ENCODE measurements at regions not wholly inside any gene's neighbourhood (a gene's known extent, or its start where the extent isn't known, plus 50 kb on each side); places are given as distances from the start of the nearest gene placed in this dataset.

DNA sequence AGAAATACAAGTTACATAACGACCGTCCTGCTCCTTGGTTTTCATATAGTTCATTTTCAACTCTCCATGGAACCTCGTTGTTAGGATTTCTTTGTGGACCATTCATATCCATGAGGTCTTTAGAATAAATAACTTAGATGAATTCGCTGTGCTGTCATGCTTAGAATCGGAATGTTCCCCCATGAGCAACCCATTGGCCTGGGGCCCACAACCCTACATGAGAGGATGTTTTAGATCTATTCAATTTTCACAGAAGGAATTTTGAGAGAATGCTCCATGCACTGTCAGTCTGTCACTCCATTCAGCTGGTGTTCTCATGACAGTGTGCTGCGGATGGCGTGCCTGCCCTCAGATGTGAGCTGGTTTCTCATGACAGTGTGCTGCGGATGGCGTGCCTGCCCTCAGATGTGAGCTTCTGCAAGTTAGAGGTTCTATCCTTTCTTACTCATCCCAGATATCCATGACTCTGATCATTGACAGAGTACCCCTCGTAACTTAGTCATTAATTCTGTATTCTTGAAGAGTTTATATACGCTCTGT, 1193.1 kb downstream of the EFNB2 start:
- H4K5ac ChIP-seq (ENCODE audit: insufficient read length, low read depth, low read length): no peak overlapping the region
- no peak overlapping the region for H3K27ac ChIP-seq (ENCODE audit: low read depth, low read length)
- peak overlapping the region; percentile 63; the same call in 1 of the 2 replicates for H4K8ac ChIP-seq (ENCODE audit: extremely low read depth, insufficient read depth, low read length)
- no peak overlapping the region for H3K23ac ChIP-seq (ENCODE audit: insufficient read length)
- H2AFZ ChIP-seq (ENCODE audit: low read length): no peak overlapping the region
- H3K79me2 ChIP-seq (ENCODE audit: control insufficient read depth in 1 of 2, insufficient read depth in 2 of 2, low read length in 2 of 2): no peaks in the 10 kb centered on the region
- no peak overlapping the region for H4K91ac ChIP-seq (replicated peaks; ENCODE audit: insufficient read length, low read length)
- H3K4me3 ChIP-seq (ENCODE audit: extremely low read depth in 1 of 4, insufficient read depth in 2 of 4, low read depth in 3 of 4, low read length in 4 of 4): no peak overlapping the region
- no peak overlapping the region for H2AK5ac ChIP-seq (ENCODE audit: low read depth, low read length)
- H3K4me1 ChIP-seq (replicated peaks in 1 of 4; ENCODE audit: control insufficient read depth in 3 of 4, insufficient read depth in 4 of 4, low read length in 3 of 4): 0 out of 7 replicates have a peak, but pooled peaks cover 0 to 3% (median 0%) of the 10 kb centered on the region in 4 experiments
- ChIA-PET CTCF (ENCODE audit: partially characterized antibody) (no interaction called here), POLR2A (ENCODE audit: partially characterized antibody) (no interaction called here)
- H3K4me2 ChIP-seq (ENCODE audit: insufficient read depth in 1 of 2, low read depth in 2 of 2, low read length in 2 of 2): no peak overlapping the region
- H3K4ac ChIP-seq (replicated peaks; ENCODE audit: insufficient read length, low read depth, low read length): no peak overlapping the region
- H2BK15ac ChIP-seq (ENCODE audit: low read length): no peak overlapping the region
- H2BK12ac ChIP-seq (ENCODE audit: low read depth, low read length): no peak overlapping the region
- H3K18ac ChIP-seq (ENCODE audit: extremely low read depth, low read length): no peak overlapping the region
- H3K14ac ChIP-seq (ENCODE audit: insufficient read length): no peak overlapping the region
- 97% methylated on average over 11 of the region's 11 CpGs; no CpG with 5 or more reads in 1 of the 2 experiments for WGBS, 2 experiments (ENCODE audit: extremely low coverage in 1 of 2, insufficient coverage in 1 of 2, insufficient read length in 1 of 2, insufficient replicate concordance in 2 of 2, low coverage in 1 of 2, low lambda C conversion rate in 2 of 2, missing lambda C conversion rate in 1 of 2)
- H3K79me1 ChIP-seq (ENCODE audit: low read depth, low read length): no peaks in the 10 kb centered on the region
- no peak overlapping the region for H2BK5ac ChIP-seq (ENCODE audit: low read depth, low read length)
- no peaks in the 10 kb centered on the region for H3K36me3 ChIP-seq (ENCODE audit: control insufficient read depth in 2 of 4, insufficient read depth in 4 of 4, low read length in 3 of 4)
- no peak overlapping the region for H3K56ac ChIP-seq (replicated peaks; ENCODE audit: insufficient read length, low read depth, low read length)
- no peaks in the 10 kb centered on the region for H3K9me3 ChIP-seq (ENCODE audit: insufficient read depth in 2 of 2, low read depth in 1 of 2, low read length in 1 of 2)
- no peak overlapping the region for H2BK120ac ChIP-seq (replicated peaks; ENCODE audit: low read depth, low read length)
- DNase-seq (ENCODE audit: low read depth in 1 of 2, low spot score in 2 of 2) (no peak), FAIRE-seq (no peak)
- H3K23me2 ChIP-seq (ENCODE audit: low read depth, low read length): no peaks in the 10 kb centered on the region
- H3K27me3 ChIP-seq (replicated peaks in 1 of 4; ENCODE audit: control insufficient read depth in 3 of 4, extremely low read depth in 1 of 4, insufficient read depth in 3 of 4, low read length in 3 of 4): peaks cover 0 to 1% (median 0%) of the 10 kb centered on the region in 4 experiments; a peak in 1 of 7 replicates
- no peak overlapping the region for H2BK20ac ChIP-seq (ENCODE audit: low read length)
- no peaks in the 10 kb centered on the region for H4K20me1 ChIP-seq (replicated peaks in 1 of 2; ENCODE audit: control insufficient read depth in 1 of 2, insufficient read depth in 2 of 2, low read length in 2 of 2)
- no peak overlapping the region for H3K9ac ChIP-seq (replicated peaks in 1 of 4; ENCODE audit: extremely low read depth in 1 of 4, low read depth in 3 of 4, low read length in 3 of 4)
- TF ChIP-seq JUND (IDR thresholded peaks at IDR 0.05; ENCODE audit: low read length): no peak
- TF ChIP-seq NANOG (IDR thresholded peaks at IDR 0.05; ENCODE audit: insufficient read depth, low read depth, low read length, poor library complexity, severe bottlenecking): no peak
- TF ChIP-seq RFX5 (IDR thresholded peaks at IDR 0.05; ENCODE audit: borderline replicate concordance, low read depth, low read length): no peak
- TF ChIP-seq ZNF274 (IDR thresholded peaks at IDR 0.05; ENCODE audit: borderline replicate concordance, extremely low read depth, low read length): no peak
- no peak for TF ChIP-seq SIRT6 (IDR thresholded peaks at IDR 0.05; ENCODE audit: low read length)
- no peak for TF ChIP-seq SP1 (IDR thresholded peaks at IDR 0.05; ENCODE audit: low read depth, low read length)
- TF ChIP-seq HDAC2 (IDR thresholded peaks at IDR 0.05; ENCODE audit: borderline replicate concordance in 1 of 2, low read depth in 2 of 2, low read length in 2 of 2): no peak
- no peak for TF ChIP-seq RAD21 (IDR thresholded peaks at IDR 0.05 in 1 of 2, conservative IDR thresholded peaks at IDR 0.05 in 1 of 2; ENCODE audit: low read depth in 2 of 2, low read length in 2 of 2)
- no peak for TF ChIP-seq POU5F1 (IDR thresholded peaks at IDR 0.05; ENCODE audit: low read depth, low read length)
- TF ChIP-seq CHD2 (IDR thresholded peaks at IDR 0.05; ENCODE audit: low read length): no peak
- TF ChIP-seq, protein P1, sequence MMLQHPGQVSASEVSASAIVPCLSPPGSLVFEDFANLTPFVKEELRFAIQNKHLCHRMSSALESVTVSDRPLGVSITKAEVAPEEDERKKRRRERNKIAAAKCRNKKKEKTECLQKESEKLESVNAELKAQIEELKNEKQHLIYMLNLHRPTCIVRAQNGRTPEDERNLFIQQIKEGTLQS (IDR thresholded peaks at IDR 0.05; ENCODE audit: insufficient read depth, low read depth, low read length): no peak
- TF ChIP-seq EGR1 (IDR thresholded peaks at IDR 0.05; ENCODE audit: borderline replicate concordance, low read depth, low read length): no peak
- TF ChIP-seq SUZ12 (IDR thresholded peaks at IDR 0.05; ENCODE audit: low read length): no peak
- TF ChIP-seq CHD1 (IDR thresholded peaks at IDR 0.05; ENCODE audit: low read depth, low read length): no peak
